ENCODE measurements at regions not wholly inside any gene's neighbourhood (a gene's known extent, or its start where the extent isn't known, plus 50 kb on each side); places are given as distances from the start of the nearest gene placed in this dataset.
"Not testable (repeated sequence)": the region's sequence is repeated elsewhere in the genome, so short reads cannot be mapped to it uniquely, and the experiment has no call there.

DNA sequence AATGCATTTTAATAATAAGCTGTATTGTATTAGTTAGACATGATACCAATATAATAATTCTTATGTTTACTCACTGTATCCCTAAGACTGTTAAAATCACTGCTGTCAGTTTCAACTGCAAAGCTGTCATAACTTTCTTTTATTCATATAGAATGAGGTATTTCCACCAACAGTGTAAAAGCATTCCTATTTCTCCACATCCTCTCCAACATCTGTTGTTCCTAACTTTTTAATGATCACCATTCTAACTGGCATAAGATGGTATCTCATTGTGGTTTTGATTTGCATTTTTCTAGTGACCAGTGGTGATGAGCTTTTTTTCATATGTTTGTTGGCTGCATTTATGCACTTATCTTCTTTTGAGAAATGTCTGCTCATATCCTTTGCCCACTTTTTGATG is 177.6 kb upstream of the MME start:
- not testable (repeated sequence) for DNase-seq (ENCODE audit: low spot score)

DNA sequence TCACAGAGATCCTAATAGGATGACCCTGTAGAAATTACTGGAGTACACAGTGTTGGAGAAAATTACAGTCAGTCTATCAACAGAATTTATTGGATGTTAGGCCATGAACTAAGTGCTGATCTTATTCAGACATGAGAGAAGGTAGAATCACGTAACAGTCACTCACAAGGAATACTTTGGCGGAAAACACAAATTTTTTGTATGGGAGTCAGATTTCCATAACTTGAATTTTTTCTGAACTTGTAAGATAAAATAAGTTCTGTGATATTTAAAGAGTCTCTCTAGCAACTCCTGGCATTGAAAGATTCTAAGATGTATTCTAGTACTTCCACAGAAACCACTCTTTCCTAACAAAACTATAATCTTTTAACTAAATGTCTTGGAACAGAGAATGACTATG is 178.8 kb upstream of the MME start:
- no peak for DNase-seq (ENCODE audit: low spot score)

DNA sequence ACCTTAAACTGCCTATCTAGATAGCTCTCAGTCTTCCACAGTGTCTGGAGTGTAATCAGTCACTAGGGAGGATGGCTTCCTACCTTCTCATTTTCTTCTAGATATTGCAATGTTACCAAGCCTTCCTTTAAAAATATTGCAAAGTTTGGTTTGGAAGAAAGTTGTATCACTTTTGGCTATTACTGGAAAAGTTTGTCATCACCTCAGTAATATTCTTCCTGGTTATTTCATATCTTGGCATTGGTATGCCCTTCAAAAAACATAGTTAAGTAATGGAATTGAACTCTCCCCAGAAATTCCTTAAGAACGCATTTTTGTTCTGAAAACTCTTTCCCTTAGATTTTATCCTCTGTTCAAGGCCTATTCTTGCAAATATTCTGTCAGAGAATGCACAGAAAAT is 179.3 kb upstream of the MME start:
- DNase-seq (ENCODE audit: low spot score): no peak

DNA sequence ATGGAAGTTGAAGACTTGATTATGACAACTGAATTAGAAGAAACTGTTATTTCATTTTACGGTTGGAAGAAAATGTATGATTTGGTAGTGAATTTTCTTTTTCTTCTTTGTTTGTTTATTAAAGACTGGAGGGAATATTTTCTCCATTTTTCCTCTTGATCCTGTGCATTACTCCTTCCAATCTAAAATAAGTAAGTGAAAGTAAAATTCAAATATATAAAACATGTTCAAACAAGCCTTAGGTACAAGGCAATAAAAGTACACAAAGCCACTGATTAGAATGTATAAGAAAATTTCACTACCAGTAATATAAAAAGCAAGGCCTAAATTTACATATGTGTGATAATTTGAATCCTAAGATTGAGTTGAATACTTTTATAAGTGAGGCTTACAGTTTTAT is 181.2 kb upstream of the MME start:
- DNase-seq (ENCODE audit: low spot score): no peak

DNA sequence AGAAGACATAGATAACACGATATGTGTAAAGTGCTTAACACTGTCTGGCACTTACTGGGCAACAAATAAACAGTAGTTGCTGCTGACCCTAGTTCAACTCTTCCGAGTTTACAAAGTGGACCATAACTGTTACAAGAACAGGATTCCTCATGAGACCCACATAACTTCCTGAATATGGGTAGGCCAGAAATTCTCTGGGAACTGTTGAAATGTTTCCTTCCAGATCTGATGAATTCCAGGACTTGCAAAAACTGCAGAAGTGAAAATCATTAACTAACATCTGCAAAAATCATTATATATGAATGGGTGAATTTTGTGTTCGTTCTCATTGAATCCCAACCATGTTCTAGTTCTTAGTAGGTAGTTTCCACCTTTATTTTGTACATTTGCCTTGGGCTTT is 181.7 kb upstream of the MME start:
- no peak for DNase-seq (ENCODE audit: low spot score)

DNA sequence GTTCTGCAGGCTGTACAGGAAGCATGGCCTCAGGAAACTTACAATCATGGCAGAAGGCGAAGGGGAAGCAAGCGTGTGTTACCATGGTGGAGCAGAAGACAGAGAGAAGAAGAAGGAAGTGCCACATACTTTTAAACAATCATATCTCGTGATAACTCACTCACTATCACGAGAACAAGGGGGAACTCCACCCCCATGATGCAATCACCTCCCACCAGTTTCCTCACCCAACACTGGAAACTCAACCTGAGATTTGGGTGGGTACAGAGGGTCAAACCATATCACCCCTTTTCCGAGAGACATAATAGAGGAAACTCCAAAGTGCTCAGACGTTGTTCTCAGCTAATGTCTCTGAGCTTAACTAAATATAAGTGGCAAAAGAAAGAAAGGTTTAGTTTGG is 186.3 kb upstream of the MME start:
- DNase-seq (ENCODE audit: low spot score): no peak

DNA sequence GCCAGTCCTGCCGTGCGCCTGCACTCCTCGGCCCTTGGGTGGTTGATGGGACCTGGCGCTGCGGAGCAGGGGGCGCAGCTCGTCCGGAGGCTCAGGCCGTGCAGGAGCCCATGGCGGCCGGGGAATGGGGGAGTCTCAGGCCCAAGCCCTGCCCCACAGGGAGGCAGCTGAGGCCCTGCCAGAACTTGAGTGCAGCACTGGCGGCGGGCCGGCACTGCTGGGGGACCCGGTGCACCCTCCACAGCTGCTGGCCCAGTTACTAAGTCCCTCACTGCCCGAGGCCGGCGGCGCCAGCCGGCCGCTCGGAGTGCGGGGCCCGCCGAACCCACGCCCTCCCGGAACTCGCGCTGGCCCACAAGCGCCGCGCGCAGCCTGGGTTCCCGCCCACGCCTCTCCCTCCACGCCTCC is 190.9 kb upstream of the MME start:
- DNase-seq (ENCODE audit: low spot score): no peak

DNA sequence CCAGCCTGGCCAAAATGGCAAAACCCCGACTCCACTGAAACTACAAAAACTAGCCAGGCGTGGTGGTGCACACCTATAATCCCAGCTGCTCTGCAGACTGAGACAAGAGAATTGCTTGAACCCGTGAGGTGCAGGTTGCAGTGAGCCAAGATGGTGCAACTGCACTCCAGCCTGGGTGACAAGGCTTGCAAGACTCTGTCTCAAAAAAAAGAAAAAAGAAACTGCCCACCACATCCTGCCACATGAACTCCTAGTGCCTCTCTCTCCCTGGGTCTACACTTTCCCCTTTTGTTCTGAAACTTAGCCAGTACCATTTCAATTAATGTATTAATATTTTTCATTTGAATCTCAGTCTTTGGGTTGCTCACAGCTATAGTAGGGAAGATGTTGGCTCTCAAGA is 192.2 kb upstream of the MME start:
- DNase-seq (ENCODE audit: low spot score): no peak

DNA sequence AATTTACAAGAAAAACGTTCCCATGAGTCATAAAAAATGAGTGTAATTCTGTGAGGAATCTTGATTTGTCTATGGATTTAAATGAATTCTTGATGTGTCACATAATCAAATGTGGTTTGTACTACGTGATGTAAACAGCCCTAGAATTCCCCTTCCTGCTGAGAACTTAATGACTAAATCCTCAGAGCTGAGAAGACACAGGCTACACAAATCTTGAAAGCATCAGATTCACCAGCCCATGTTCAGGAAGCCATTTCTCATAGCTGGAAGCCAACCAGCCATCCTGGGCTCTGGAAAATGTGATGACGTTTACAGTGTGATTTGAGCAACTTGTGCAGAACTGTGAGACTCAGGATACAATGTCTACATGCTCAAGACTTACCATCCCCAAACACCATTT is 193.7 kb upstream of the MME start:
- peak; percentile 55 for DNase-seq (ENCODE audit: low spot score)

DNA sequence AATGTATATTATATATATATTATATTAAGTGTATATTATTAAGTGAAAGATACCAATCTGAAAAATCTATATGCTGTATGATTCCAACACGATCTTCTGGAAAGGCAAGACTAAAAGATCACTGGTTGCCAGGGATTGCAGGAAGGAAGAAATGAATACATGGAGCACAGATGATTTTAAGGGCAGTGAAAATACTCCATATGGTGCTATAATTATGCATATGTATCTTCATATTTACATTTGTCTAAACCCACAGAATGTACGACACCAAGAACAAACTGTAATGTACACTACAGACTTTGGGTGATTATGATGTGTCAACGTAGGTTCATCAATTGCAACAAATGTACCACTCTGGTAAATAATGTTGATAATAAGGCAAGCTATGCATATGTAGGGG is 194.7 kb upstream of the MME start:
- no peak for DNase-seq (ENCODE audit: low spot score)

DNA sequence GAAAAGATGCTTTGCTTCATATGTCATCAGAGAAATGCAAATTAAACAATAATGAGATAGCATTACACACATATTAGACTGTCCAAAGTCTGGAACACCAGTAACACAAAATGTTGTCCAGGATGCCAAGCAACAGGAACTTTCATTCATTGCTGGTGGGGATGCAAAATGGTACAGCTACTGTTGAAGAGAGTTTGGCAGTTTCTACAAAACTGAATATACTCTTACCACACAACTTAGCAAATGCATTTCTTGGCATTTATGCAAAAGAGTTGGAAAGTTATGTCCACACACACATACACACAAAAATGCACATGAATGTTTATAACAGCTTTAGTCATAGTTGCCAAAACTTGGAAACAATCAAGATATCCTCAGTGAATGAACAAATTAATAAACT is 195.2 kb upstream of the MME start:
- DNase-seq (ENCODE audit: low spot score): no peak

DNA sequence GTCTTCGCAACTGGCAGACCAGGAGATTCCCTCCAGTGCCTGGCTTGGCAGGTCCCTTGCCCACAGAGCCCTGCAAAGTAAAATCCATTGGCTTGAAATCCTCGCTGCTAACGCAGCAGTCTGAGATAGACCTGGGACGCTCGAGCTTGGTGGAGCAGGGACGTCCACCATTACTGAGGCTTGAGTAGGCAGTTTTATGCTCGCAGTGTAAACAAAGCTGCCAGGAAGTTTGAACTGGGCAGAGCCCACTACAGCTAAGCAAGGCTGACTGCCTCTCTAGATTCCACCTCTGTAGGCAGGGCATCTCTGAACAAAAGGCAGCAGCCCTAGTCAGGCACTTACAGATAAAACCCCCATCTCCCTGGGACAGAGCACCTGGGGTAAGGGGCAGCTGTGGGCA is 205.0 kb upstream of the MME start:
- no peak for DNase-seq (ENCODE audit: low spot score)

DNA sequence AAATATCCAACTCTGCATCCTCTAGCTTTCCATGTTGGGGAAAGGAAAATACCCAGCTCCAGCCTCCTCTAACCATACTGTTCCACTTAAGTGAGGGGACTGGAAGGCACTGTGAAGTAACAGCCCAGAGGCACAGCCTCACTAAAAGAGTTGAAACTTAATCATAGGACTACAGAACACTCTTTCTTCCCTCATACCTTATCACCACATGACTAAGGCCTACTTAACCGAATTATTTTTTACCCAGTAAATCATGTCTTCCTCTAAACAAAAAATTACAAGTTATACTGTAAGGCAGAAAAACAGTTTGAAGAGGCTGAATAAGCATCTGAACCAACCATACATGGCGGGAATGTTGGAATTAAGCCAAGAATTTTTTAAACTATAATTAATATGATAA is 207.4 kb upstream of the MME start:
- DNase-seq (ENCODE audit: low spot score): no peak

DNA sequence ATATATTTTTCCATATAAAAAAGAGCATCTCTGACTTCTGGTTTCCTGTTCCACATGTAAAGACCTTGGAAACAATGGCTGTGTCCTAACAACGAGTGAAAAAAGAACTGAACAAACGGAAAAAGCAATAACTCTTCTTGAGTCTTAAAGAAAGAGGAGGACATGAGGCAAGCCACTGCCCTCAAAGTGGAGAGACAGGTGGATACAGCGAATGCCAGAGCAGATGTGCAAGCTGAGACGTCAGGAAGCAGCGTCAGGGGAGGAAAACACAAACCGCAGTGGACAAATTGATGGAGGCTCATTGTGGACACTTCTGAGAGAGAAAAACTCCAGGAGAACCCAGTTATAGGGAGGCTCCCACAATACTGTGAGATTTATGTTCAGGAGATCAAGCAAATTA is 208.0 kb upstream of the MME start:
- DNase-seq (ENCODE audit: low spot score): no peak

DNA sequence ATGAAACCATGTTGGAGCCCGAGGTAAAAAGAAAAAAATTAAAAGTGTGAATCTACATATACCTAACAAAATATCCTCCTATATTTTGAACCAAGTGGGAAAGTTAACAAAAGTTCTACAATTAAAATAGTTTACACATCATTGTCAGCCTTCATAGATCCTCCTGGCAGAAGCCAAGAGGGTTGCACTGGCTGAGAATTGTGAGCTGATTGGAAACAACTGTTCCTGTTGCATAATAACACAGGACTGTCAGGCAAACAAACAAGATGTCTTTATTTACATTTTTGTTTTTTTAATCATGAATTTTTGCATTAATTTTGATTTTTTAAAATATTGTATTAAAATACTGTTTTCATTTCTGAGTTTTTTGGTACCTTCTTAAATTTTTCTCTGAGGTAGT is 215.2 kb upstream of the MME start:
- DNase-seq (ENCODE audit: low spot score): no peak

DNA sequence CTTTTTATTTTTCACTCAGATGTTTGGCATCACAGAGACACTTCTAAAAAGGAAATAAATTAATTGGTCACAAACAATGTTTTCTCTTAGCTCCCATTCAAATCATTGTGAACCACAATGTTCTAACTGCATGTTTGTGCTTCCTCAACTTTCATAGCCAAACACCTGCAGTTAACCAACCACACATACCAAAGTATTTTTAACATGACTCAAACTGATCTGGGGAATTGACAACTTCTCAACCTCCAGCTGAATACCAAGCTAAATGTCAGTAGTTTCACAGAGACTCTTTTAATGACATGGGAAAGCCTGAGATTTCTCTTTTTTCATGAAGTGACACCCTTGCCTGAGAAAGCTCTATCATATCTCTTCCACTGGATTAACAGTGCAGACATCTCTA is 217.9 kb upstream of the MME start:
- no peak for DNase-seq (ENCODE audit: low spot score)

DNA sequence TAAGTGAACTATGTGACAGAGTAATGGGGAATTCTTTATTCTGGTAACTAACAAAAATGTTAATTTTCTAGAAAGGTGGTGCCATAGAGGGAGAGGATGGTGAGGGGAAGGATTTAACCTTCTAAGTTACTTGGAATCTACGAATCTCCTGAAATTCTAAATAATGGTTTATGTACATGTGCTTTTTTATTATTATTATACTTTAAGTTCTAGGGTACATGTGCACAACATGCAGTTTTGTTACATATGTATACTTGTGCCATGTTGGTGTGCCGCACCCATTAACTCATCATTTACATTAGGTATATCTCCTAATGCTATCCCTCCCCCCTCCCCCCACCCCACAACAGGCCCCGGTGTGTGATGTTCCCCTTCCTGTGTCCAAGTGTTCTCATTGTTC is 227.1 kb upstream of the MME start:
- DNase-seq (ENCODE audit: low spot score): not testable (repeated sequence)

DNA sequence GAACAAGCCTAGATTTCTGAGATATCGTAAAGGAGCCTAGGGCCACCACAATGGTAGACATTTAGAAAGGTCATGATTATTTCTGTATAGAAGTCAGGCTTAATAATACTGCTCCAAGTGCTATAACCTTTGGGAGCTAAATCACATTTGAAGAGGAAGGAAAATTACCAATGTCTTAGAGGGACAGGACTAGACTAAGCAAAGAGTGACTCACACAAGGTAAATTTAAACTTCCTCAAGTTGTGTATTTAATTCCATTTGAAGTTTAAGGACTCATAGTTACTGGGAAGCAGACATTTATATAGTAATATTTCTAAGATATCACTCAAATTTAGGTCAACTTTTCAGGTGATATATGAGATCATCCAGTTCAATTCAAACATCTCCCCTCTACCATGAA is 227.6 kb upstream of the MME start:
- no peak for DNase-seq (ENCODE audit: low spot score)

DNA sequence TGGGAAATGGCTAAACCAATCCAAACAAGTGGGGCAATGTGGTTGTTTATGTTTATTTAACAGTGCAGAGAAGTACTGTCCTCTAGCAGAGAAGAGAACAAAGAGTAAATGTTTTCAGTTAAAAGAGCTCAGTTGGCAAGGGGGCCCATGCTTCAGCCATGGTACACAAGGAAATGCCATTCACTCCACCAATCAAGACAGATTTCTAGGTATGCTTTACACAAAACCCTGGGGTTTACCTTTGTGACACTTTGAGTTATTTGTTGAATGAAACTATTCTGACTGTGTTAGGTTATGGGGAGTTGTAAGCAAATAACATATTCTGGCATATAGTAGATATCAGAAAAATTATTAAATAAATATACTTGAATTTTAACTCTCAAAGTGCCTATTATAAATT is 228.5 kb upstream of the MME start:
- DNase-seq (ENCODE audit: low spot score): no peak

DNA sequence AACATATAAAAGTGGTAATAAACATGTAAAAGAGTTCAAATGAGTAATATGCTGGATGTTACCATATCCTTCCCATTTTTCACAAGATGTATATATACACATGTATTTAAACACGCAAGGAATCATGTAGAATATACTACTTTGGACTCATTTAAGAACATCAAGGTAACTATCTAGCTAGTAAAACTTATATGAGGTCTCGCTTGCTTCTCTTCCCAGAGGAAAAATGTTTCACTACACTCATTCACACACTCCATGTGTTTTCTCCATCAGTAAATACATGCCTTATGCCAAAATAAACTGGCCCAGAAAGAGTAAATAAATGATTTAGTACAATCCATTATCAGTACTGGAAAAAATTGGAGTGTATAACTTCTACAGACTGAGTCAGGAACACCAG is 229.2 kb upstream of the MME start:
- no peak for DNase-seq (ENCODE audit: low spot score)

DNA sequence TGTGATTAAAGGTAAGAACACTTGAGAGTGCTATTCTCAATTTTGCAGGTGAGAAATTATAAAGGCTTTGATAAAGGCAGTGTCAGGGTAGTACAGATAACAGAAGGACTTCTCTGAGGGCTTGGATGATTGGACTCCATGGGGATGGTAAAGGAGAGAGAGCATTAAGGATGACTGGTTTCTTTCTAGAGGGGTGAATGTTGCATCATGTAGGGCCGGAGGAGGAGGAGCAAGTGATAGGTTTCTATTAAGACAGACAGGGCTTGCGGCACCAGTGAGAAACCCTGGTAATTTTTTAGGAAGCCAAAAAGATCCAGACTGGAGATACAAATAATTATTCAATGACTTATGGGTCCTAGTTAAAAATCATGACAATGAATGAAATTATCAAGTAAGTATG is 230.7 kb upstream of the MME start:
- no peak for DNase-seq (ENCODE audit: low spot score)

DNA sequence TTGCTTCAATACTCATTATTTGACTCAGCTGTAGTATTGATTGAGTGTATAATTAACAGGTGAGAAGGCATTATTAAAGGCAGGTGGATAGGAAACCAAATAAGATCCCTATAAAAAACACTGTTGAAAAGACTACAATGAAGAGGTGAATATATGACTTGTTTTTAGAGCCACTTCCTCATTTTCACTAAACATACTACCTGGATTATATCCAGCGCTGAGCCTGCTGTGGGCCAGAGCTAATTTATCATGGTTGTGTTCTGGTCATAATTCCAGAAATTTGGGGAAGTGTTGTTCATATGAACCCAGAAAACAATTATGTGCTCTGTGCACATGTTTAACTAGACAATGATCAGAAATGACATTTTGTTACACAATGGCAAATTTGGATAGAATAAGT is 235.3 kb upstream of the MME start:
- no peak for DNase-seq (ENCODE audit: low spot score)

DNA sequence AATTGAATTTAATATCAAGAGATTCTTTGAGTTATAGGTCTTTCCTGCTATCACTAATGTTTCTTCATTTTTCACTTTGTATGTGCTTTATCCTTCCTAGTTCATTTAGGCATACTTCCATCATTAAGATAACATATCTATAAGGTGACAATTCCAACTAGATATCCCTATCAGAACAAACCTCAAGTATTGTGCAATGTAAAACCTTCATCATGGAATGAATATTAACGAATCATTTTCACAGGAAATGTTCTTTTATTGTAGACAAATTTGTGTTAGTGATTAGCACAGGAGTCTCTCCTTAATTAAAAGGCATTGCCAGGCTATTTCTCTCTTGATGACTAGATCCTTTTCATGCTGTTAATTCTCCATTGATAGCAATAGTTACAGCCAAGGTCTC is 236.5 kb upstream of the MME start:
- no peak for DNase-seq (ENCODE audit: low spot score)

DNA sequence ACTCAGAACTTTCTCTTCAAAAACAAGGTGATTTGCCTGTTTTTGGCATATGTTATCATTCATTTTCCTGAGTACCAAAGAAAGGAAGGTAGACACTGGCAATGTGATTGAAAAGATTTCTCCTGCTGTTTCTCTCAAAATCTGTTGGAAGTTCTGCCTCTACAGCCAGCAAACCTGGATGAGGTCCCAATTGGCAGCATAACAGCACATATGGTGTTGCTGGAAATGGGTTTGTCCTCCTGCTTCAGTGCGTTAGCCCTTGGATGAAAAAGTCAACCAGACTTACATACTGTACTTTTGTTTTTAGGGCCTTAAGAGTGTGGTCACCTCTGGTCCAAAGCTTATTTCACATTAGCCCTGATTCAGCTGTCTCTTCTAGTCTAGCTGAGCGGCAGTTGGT is 237.6 kb upstream of the MME start:
- DNase-seq (ENCODE audit: low spot score): no peak

DNA sequence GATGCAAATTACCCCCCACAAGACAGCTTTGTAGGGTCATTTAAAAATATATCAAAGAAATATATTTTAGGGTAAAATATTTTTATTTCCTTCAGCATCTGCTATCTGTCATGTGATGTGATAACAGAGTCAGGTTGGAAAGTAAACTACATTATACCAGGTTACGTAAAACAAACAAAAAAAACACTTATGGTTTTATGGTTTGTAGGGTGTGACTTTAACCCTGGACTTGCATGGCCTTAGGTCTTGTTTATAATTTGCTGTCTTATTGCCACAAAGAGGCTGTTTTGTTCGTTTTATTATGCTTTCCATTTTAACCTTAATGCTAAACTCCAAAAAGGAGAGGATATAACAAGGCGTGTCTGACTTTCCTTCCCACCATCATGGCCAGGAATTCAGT is 244.5 kb upstream of the MME start:
- no peak for DNase-seq (ENCODE audit: low spot score)

DNA sequence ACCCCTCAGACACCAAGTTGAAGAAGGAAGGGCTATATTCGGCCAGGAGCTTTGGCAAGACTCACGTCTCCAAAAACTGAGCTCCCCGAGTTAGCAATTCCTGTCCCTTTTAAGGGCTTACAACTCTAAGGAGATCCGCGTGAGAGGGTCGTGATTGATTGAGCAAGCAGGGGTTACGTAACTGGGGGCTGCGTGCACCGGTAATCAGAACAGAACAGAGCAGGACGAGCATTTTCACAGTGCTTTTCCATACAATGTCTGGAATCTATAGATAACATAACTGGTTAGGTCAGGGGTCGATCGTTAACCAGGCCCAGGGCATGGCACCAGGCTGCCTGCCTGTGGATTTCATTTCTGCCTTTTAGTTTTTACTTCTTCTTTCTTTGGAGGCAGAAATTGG is 245.3 kb upstream of the MME start:
- not testable (repeated sequence) for DNase-seq (ENCODE audit: low spot score)
